ENCODE measurements at regions not wholly inside any gene's neighbourhood (a gene's known extent, or its start where the extent isn't known, plus 50 kb on each side); places are given as distances from the start of the nearest gene placed in this dataset.
"Not testable (repeated sequence)": the region's sequence is repeated elsewhere in the genome, so short reads cannot be mapped to it uniquely, and the experiment has no call there.

- Mint-ChIP-seq H3K9me3 (no peaks in the 10 kb centered on the region), H3K27ac (no peak overlapping the region), H3K36me3 (no peaks in the 10 kb centered on the region), H3K27me3 (peaks cover 4% of the 10 kb centered on the region), H3K4me3 (no peak overlapping the region), H3K4me1 (no peaks in the 10 kb centered on the region)
- DNase-seq (no peak), ATAC-seq (ENCODE audit: low read depth) (no peak)
- POLR2A ChIA-PET, result no interaction called here
Observed at GRCh38 chr3:118802325-118803095, 232.1 kb downstream of the IGSF11 start.

- no peak overlapping the region for H3K4me3 Mint-ChIP-seq
- ATAC-seq (ENCODE audit: low read depth) (no peak), DNase-seq (no peak)
- POLR2A ChIA-PET, result no interaction called here
- no peaks in the 10 kb centered on the region for H3K9me3 Mint-ChIP-seq
- H3K4me1 Mint-ChIP-seq, result no peaks in the 10 kb centered on the region
- no peaks in the 10 kb centered on the region for H3K36me3 Mint-ChIP-seq
- peaks cover 4% of the 10 kb centered on the region for H3K27me3 Mint-ChIP-seq
- H3K27ac Mint-ChIP-seq, result no peak overlapping the region
Observed at GRCh38 chr3:118803096-118803476, 231.6 kb downstream of the IGSF11 start.

GRCh38 chr3:118805007-118805406, 229.6 kb downstream of the IGSF11 start:
- Mint-ChIP-seq H3K9me3 (no peaks in the 10 kb centered on the region), H3K27me3 (peaks cover 3% of the 10 kb centered on the region), H3K4me1 (no peaks in the 10 kb centered on the region), H3K4me3 (no peak overlapping the region), H3K36me3 (no peaks in the 10 kb centered on the region), H3K27ac (no peak overlapping the region)
- POLR2A ChIA-PET, result no interaction called here
- ATAC-seq (ENCODE audit: low read depth), result no peak
- no peak for DNase-seq

- no peak for ATAC-seq (ENCODE audit: low read depth)
- Mint-ChIP-seq H3K4me3 (no peak overlapping the region), H3K27ac (no peak overlapping the region), H3K9me3 (no peaks in the 10 kb centered on the region), H3K36me3 (no peaks in the 10 kb centered on the region), H3K27me3 (peaks cover 2% of the 10 kb centered on the region), H3K4me1 (no peaks in the 10 kb centered on the region)
- no peak for DNase-seq
- POLR2A ChIA-PET, result no interaction called here
Observed at GRCh38 chr3:118806423-118806822, 228.2 kb downstream of the IGSF11 start.

GRCh38 chr3:118807349-118807748, 227.3 kb downstream of the IGSF11 start:
- H3K4me1 Mint-ChIP-seq; ATAC-seq (ENCODE audit: low read depth); POLR2A ChIA-PET; H3K9me3 Mint-ChIP-seq; H3K27me3 Mint-ChIP-seq; DNase-seq; H3K27ac Mint-ChIP-seq; H3K4me3 Mint-ChIP-seq; H3K36me3 Mint-ChIP-seq: not testable (repeated sequence)

GRCh38 chr3:118808723-118809122, 225.9 kb downstream of the IGSF11 start:
- H3K4me1 Mint-ChIP-seq, result no peaks in the 10 kb centered on the region
- H3K27ac Mint-ChIP-seq, result no peak overlapping the region
- H3K9me3 Mint-ChIP-seq, result no peaks in the 10 kb centered on the region
- POLR2A ChIA-PET, result no interaction called here
- ATAC-seq (ENCODE audit: low read depth) (no peak), DNase-seq (no peak)
- peaks cover 2% of the 10 kb centered on the region for H3K27me3 Mint-ChIP-seq
- no peaks in the 10 kb centered on the region for H3K36me3 Mint-ChIP-seq
- H3K4me3 Mint-ChIP-seq, result no peak overlapping the region

- POLR2A ChIA-PET, result no interaction called here
- Mint-ChIP-seq H3K36me3 (no peaks in the 10 kb centered on the region), H3K4me3 (no peak overlapping the region), H3K4me1 (no peaks in the 10 kb centered on the region), H3K27ac (no peak overlapping the region), H3K27me3 (peaks cover 2% of the 10 kb centered on the region), H3K9me3 (no peaks in the 10 kb centered on the region)
- no peak for ATAC-seq (ENCODE audit: low read depth)
- no peak for DNase-seq
Observed at GRCh38 chr3:118809696-118810498, 224.7 kb downstream of the IGSF11 start.

- Mint-ChIP-seq H3K4me1 (no peaks in the 10 kb centered on the region), H3K9me3 (no peaks in the 10 kb centered on the region), H3K36me3 (no peaks in the 10 kb centered on the region), H3K27ac (no peak overlapping the region), H3K27me3 (peaks cover 2% of the 10 kb centered on the region), H3K4me3 (no peak overlapping the region)
- POLR2A ChIA-PET, result no interaction called here
- ATAC-seq (ENCODE audit: low read depth) (no peak), DNase-seq (no peak)
Observed at GRCh38 chr3:118810499-118811035, 224.1 kb downstream of the IGSF11 start.

GRCh38 chr3:118811236-118811732, 223.4 kb downstream of the IGSF11 start:
- H3K27me3 Mint-ChIP-seq, result peaks cover 4% of the 10 kb centered on the region
- no peaks in the 10 kb centered on the region for H3K4me1 Mint-ChIP-seq
- POLR2A ChIA-PET, result no interaction called here

GRCh38 chr3:118813472-118813871, 221.2 kb downstream of the IGSF11 start:
- Mint-ChIP-seq H3K4me3 (no peak overlapping the region), H3K27ac (no peak overlapping the region), H3K4me1 (peaks cover 2% of the 10 kb centered on the region), H3K9me3 (no peaks in the 10 kb centered on the region), H3K36me3 (no peaks in the 10 kb centered on the region), H3K27me3 (peaks cover 4% of the 10 kb centered on the region)
- DNase-seq (no peak), ATAC-seq (ENCODE audit: low read depth) (no peak)
- POLR2A ChIA-PET, result no interaction called here

More at GRCh38 chr3:118811236-118811732, 223.4 kb downstream of the IGSF11 start:
- Mint-ChIP-seq H3K27ac (no peak overlapping the region), H3K9me3 (no peaks in the 10 kb centered on the region), H3K36me3 (no peaks in the 10 kb centered on the region), H3K4me3 (no peak overlapping the region)
- no peak for ATAC-seq (ENCODE audit: low read depth)
- no peak for DNase-seq

- Mint-ChIP-seq H3K4me3 (no peak overlapping the region), H3K27me3 (peaks cover 6% of the 10 kb centered on the region), H3K9me3 (no peaks in the 10 kb centered on the region), H3K27ac (no peak overlapping the region), H3K36me3 (no peaks in the 10 kb centered on the region), H3K4me1 (peaks cover 2% of the 10 kb centered on the region)
- ATAC-seq (ENCODE audit: low read depth), result no peak
- DNase-seq, result no peak
- POLR2A ChIA-PET, result no interaction called here
Observed at GRCh38 chr3:118817748-118818165, 216.9 kb downstream of the IGSF11 start.

- Mint-ChIP-seq H3K36me3 (no peaks in the 10 kb centered on the region), H3K4me3 (no peak overlapping the region)
- POLR2A ChIA-PET, result no interaction called here
Observed at GRCh38 chr3:118818386-118818785, 216.3 kb downstream of the IGSF11 start.

GRCh38 chr3:118823626-118824025, 211.0 kb downstream of the IGSF11 start:
- Mint-ChIP-seq H3K4me3 (no peak overlapping the region), H3K4me1 (no peaks in the 10 kb centered on the region), H3K27ac (no peak overlapping the region), H3K27me3 (peaks cover 2% of the 10 kb centered on the region), H3K36me3 (no peaks in the 10 kb centered on the region), H3K9me3 (no peaks in the 10 kb centered on the region)
- DNase-seq, result no peak
- ATAC-seq (ENCODE audit: low read depth), result no peak
- POLR2A ChIA-PET, result no interaction called here

More at GRCh38 chr3:118818386-118818785, 216.3 kb downstream of the IGSF11 start:
- peaks cover 6% of the 10 kb centered on the region for H3K27me3 Mint-ChIP-seq
- H3K9me3 Mint-ChIP-seq, result no peaks in the 10 kb centered on the region
- DNase-seq (no peak), ATAC-seq (ENCODE audit: low read depth) (no peak)
- peaks cover 2% of the 10 kb centered on the region for H3K4me1 Mint-ChIP-seq
- no peak overlapping the region for H3K27ac Mint-ChIP-seq

- Mint-ChIP-seq H3K4me3 (no peak overlapping the region), H3K36me3 (no peaks in the 10 kb centered on the region), H3K27me3 (peaks cover 6% of the 10 kb centered on the region), H3K27ac (no peak overlapping the region), H3K4me1 (no peaks in the 10 kb centered on the region), H3K9me3 (no peaks in the 10 kb centered on the region)
- POLR2A ChIA-PET, result no interaction called here
- DNase-seq, result no peak
- no peak for ATAC-seq (ENCODE audit: low read depth)
Observed at GRCh38 chr3:118827446-118827845, 207.2 kb downstream of the IGSF11 start.
